ENCODE measurements at regions not wholly inside any gene's neighbourhood (a gene's known extent, or its start where the extent isn't known, plus 50 kb on each side); places are given as distances from the start of the nearest gene placed in this dataset.

DNA sequence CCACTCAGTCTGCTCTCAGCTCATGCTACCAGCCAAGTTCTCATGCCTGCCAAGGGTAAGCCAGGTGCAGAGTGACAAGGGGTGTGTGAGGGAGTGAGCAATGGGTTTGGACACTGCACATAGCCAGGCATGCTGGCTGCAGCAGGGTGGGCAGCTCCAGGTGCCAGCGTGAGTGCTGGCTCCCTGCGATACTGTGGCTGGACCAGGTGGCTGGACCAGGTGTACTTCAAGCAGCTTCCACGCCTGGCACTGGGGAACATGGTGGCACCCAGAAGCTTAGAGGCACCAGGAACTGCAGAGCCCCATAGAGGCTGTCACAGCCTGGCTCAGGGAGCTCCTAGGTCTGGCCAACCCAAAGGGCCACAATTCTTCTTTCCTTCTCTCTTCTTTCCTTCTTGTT lies 234.9 kb upstream of the GIMD1 start:
- TF ChIP-seq EZH2 (IDR thresholded peaks at IDR 0.05) (no peak), POLR2AphosphoS5 (IDR thresholded peaks at IDR 0.05; ENCODE audit: borderline replicate concordance, low read depth, low read length) (no peak), FOXP2 (optimal IDR thresholded peaks at IDR 0.05; ENCODE audit: control extremely low read depth, extremely low read length, insufficient read depth) (no peak)

All from SK-N-MC (cell line).